Thoracic aorta (tissue), 2 donors: ENCODE measurements at regions not wholly inside any gene's neighbourhood (a gene's known extent, or its start where the extent isn't known, plus 50 kb on each side); places are given as distances from the start of the nearest gene placed in this dataset.

Experiments used
- ATAC-seq: fragments of 150-250 bp; one replicate; pipeline ENCODE4 v1.8.0; 2017; ENCODE audit warnings: low read depth; ENCODE audit not compliant: insufficient number of reproducible peaks, low FRiP score
- DNase-seq: peaks from one replicate; pipeline ENCODE4 v3.0.0-alpha.2; 2020; ENCODE audit warnings: low spot score
- H3K27ac ChIP-seq, 2 donors: fragments of 200-600 bp; sonication (generic); 1 replicate in 1 of 2; 2 replicates in 1 of 2; pipeline ENCODE4 v1.5.1; 2016; ENCODE audit warnings: mild to moderate bottlenecking in 2 of 2, moderate library complexity in 2 of 2
- H3K27me3 ChIP-seq: fragments of 200-600 bp; sonication (generic); replicated peaks from 2 replicates; pipeline ENCODE4 v1.6.0; 2016; ENCODE audit warnings: mild to moderate bottlenecking; ENCODE audit not compliant: insufficient read depth
- H3K36me3 ChIP-seq: fragments of 200-600 bp; sonication (generic); one replicate; pipeline ENCODE4 v1.5.1; 2016
- H3K4me1 ChIP-seq, 2 donors: fragments of 200-600 bp; sonication (generic); 1 replicate in 1 of 2; 2 replicates in 1 of 2; pipeline versions ENCODE4 v1.5.1 to v1.6.0; 2016; ENCODE audit warnings: low read depth in 2 of 2, mild to moderate bottlenecking in 1 of 2; ENCODE audit not compliant: control insufficient read depth in 1 of 2
- H3K4me3 ChIP-seq: fragments of 200-600 bp; sonication (generic); 2 replicates; pipeline ENCODE4 v1.5.1; 2016; ENCODE audit warnings: mild to moderate bottlenecking
- H3K9me3 ChIP-seq: fragments of 200-600 bp; sonication (generic); 2 replicates; pipeline ENCODE4 v1.5.1; 2016
- TF ChIP-seq, protein P1 (sequence below): fragments of 200-600 bp; sonication (generic); IDR thresholded peaks from one replicate; pipeline ENCODE4 v1.5.1; 2019; ENCODE audit warnings: antibody characterized with exemption

DNA sequence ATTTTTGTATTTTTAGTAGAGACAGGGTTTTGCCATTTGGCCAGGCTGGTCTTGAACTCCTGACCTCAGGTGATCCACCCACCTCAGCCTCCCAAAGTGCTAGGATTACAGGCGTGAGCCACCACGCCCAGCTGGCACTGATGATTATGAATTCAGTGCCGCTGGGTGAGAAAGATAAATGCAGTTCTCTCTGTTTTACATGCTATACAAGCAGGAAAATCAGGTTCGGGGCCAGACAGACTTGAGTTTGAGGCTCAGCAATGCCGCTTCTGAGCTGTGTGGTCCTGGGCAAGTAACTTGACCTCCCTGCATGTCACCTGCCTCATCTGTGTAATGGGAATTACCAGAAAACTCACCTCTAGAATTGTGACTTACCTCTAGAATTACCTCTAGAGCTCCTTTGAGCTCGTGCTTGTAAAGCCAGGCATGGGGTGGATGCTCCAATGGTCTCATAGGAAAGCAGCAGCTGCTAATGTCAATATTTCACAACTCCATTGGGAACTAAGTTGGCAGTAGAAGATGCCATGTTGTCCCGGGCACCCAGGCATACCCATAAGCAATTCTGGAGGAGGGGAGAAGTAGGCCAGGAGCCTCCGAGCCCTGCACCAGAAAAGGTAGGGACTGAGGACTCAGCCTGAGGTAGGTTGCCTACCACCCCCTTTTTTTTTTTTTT is 119.8 kb upstream of the SLC25A33 start:
- Histone ChIP-seq H3K36me3 (no peaks in the 10 kb centered on the region), H3K4me3 (no peak overlapping the region), H3K27me3 (no peaks in the 10 kb centered on the region), H3K4me1 (peaks cover 14 to 36% of the 10 kb centered on the region in 2 donors), H3K9me3 (no peaks in the 10 kb centered on the region), H3K27ac (no peak overlapping the region)
- TF ChIP-seq, protein P1, sequence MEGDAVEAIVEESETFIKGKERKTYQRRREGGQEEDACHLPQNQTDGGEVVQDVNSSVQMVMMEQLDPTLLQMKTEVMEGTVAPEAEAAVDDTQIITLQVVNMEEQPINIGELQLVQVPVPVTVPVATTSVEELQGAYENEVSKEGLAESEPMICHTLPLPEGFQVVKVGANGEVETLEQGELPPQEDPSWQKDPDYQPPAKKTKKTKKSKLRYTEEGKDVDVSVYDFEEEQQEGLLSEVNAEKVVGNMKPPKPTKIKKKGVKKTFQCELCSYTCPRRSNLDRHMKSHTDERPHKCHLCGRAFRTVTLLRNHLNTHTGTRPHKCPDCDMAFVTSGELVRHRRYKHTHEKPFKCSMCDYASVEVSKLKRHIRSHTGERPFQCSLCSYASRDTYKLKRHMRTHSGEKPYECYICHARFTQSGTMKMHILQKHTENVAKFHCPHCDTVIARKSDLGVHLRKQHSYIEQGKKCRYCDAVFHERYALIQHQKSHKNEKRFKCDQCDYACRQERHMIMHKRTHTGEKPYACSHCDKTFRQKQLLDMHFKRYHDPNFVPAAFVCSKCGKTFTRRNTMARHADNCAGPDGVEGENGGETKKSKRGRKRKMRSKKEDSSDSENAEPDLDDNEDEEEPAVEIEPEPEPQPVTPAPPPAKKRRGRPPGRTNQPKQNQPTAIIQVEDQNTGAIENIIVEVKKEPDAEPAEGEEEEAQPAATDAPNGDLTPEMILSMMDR = no peak
- ATAC-seq (no peak), DNase-seq (no peak)

DNA sequence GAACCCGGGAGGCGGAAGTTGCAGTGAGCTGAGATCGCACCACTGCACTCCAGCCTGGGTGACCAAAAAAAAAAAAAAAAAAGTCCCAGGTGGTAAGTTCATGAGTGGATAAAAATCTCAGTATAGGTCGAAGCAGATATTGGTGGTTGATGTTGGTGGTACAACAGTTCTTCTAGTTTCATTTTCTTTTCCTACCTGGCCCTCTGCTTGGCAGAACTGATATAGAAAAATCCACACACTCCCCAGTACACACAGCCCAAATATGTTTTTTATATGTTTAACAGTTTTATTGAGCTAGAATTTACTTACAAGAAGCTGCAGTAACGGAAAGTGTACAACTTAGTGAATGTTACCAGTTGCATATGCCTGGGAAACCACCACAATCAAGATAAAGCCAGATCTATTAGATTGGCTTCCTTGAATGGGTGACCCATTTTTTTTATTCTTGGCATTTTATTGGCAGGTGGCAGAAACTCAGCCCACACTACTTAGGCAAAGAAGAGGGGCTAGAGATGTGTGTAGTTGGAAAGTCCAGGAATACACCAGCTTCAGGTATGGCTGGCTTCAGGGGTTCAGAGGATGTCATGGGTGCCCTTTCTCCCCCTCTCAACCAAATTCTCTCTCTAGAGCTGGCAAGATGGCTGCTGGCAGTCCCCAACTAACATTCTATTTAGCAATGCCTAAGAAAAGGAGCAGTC is 118.3 kb upstream of the SLC25A33 start:
- DNase-seq (no peak), ATAC-seq (no peak)
- H3K27me3 ChIP-seq = no peaks in the 10 kb centered on the region
- no peaks in the 10 kb centered on the region for H3K9me3 ChIP-seq
- TF ChIP-seq, protein P1 = no peak
- peaks cover 8 to 25% of the 10 kb centered on the region in 2 donors for H3K4me1 ChIP-seq
- no peak overlapping the region for H3K4me3 ChIP-seq
- no peak overlapping the region for H3K27ac ChIP-seq
- H3K36me3 ChIP-seq = no peaks in the 10 kb centered on the region

DNA sequence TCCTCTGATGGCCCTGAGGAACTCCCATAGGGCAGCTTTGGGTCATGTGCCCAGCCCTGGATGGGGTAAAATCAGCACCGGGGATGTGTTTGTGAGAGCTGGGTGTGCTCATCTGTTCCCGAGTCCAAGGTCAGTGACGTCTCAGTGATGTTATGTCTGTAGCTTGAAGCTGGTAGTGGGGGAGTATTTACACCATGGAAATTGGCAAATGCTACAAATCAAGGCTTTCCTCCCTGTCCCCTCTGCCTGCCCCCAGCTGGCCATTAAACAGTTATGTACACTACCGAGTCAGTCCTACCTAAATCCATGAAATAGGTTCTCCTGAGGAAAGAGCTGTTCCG is 117.8 kb upstream of the SLC25A33 start:
- H3K27ac ChIP-seq = no peak overlapping the region
- peaks cover 8 to 25% of the 10 kb centered on the region in 2 donors for H3K4me1 ChIP-seq
- no peaks in the 10 kb centered on the region for H3K27me3 ChIP-seq
- no peaks in the 10 kb centered on the region for H3K36me3 ChIP-seq
- DNase-seq (no peak), ATAC-seq (no peak)
- TF ChIP-seq, protein P1 = no peak
- no peaks in the 10 kb centered on the region for H3K9me3 ChIP-seq
- no peak overlapping the region for H3K4me3 ChIP-seq

DNA sequence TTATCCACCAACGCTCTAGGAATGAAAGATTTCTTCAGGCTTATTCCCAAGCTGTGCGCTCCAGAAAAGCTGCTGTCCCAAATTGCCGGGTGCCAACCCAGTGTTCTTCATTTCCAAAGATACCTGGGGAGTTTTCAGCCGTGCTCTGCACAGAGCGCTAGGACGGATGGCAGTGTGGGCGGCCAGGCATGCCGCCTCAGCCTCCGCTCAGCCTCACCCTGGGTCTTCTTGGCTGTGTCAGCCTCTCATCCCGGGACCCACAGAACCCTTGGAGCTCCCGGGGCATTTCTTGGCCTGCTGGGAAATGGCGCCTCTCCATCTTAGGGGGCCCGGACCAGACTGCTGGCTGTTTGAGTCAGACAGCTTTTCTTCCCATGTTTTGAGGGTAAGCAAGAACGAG is 116.9 kb upstream of the SLC25A33 start:
- no peak overlapping the region for H3K4me3 ChIP-seq
- no peaks in the 10 kb centered on the region for H3K27me3 ChIP-seq
- DNase-seq (no peak), ATAC-seq (no peak)
- H3K36me3 ChIP-seq = no peaks in the 10 kb centered on the region
- peaks cover 8 to 25% of the 10 kb centered on the region in 2 donors for H3K4me1 ChIP-seq
- TF ChIP-seq, protein P1 = no peak
- H3K27ac ChIP-seq = no peak overlapping the region
- H3K9me3 ChIP-seq = no peaks in the 10 kb centered on the region

DNA sequence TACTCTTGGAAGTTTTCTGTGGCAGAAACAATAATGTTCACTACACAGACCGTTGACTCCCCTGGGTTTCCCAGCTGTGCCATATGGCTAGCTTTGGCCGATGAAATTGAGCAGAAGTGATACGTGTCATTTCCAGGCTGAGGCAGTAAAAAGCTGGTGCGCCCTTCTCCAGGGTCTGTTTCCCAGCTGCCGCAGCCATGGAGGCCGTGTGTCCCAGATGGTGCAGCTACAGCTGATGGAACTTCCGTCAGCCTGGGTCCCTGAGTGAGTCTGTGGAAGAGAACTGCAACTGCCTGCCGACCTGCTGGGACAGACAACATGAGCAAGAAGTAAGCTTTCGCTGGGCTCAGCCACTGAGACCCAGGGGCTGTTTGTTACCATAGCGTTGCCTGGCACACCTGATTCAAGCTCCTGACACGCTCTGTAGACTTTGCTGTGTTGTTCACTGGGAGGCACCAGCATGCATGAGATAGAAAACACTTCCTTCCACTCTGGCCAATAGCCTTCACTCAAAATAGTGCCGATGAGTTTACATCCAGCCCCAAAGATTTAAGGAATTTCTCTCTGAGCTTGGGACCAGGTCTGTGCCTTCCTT is 116.3 kb upstream of the SLC25A33 start:
- DNase-seq (no peak), ATAC-seq (no peak)
- Histone ChIP-seq H3K4me3 (no peak overlapping the region), H3K36me3 (no peaks in the 10 kb centered on the region), H3K9me3 (no peaks in the 10 kb centered on the region), H3K27ac (no peak overlapping the region), H3K27me3 (no peaks in the 10 kb centered on the region), H3K4me1 (peaks cover 8 to 26% of the 10 kb centered on the region in 2 donors)
- TF ChIP-seq, protein P1 = no peak
